Psoas muscle (tissue), 7 donors: ENCODE measurements at regions not wholly inside any gene's neighbourhood (a gene's known extent, or its start where the extent isn't known, plus 50 kb on each side); places are given as distances from the start of the nearest gene placed in this dataset.

Source experiments
- ATAC-seq, 4 donors: fragments of 200-7000 bp; cut with Tn5 transposase; one replicate each; pipeline ENCODE4 v1.9.1; 2020; ENCODE audit warnings: moderate library complexity in 3 of 4, mild to moderate bottlenecking in 2 of 4
- DNase-seq, 2 donors: peaks; one replicate each; pipeline ENCODE4 v3.0.0-alpha.2; 2020
- H3K27ac ChIP-seq: fragments of 200-600 bp; one replicate; pipeline ENCODE4 v1.8.0; 2022
- H3K27me3 ChIP-seq, 3 donors: fragments of 200-600 bp in 1 of 3; one replicate each; pipeline versions ENCODE4 v1.6.1 to v1.8.0; 2013 to 2022; ENCODE audit warnings: low read length in 2 of 3, mild to moderate bottlenecking in 2 of 3, moderate library complexity in 1 of 3; ENCODE audit not compliant: insufficient read depth in 3 of 3
- H3K36me3 ChIP-seq, 2 donors: fragments of 200-600 bp in 1 of 2; one replicate each; pipeline versions ENCODE4 v1.6.1 to v1.8.0; 2013 to 2022; ENCODE audit warnings: low read depth in 1 of 2, mild to moderate bottlenecking in 1 of 2, moderate library complexity in 1 of 2; ENCODE audit not compliant: insufficient read depth in 1 of 2
- H3K4me1 ChIP-seq: fragments of 200-600 bp; one replicate; pipeline ENCODE4 v1.8.0; 2022
- H3K4me3 ChIP-seq: fragments of 200-600 bp; one replicate; pipeline ENCODE4 v1.8.0; 2022; ENCODE audit warnings: mild to moderate bottlenecking
- H3K9me3 ChIP-seq: fragments of 200-600 bp; one replicate; pipeline ENCODE4 v1.8.0; 2022
- WGBS, 3 donors: extraction: QIAGEN DNeasy Blood & Tissue Kit; methylation state at CpG; one replicate each; pipeline versions ENCODE4 v1.1.6 to v1.1.7; 2013; 5-methylcytosine and 5-hydroxymethylcytosine counted together
- intact Hi-C, 2 donors: fragments of 100-400 bp; cut with DNase I; formaldehyde crosslinking; loops; one replicate each; pipeline versions ENCODE4 v1.11.0 to v1.14.2; 2022
- TF ChIP-seq, protein P1 (sequence below): fragments of 200-600 bp; IDR thresholded peaks from one replicate; pipeline ENCODE4 v1.8.0; 2022; ENCODE audit warnings: antibody characterized with exemption
- donor health status: healthy with polysubstance abuse.
- donor health status: DM: no; HTN: no; CAD: no; lungs with moderate emphysema.
- donor health status: Bipolar disorder and iron deficiency.
- donor health status: healthy.
- donor health status: DM: yes; HTN: yes; CAD: no.
- donor health status: DM: no; HTN: no; CAD: no.
- donor health status: DM: yes; HTN: yes; CAD: no.

DNA sequence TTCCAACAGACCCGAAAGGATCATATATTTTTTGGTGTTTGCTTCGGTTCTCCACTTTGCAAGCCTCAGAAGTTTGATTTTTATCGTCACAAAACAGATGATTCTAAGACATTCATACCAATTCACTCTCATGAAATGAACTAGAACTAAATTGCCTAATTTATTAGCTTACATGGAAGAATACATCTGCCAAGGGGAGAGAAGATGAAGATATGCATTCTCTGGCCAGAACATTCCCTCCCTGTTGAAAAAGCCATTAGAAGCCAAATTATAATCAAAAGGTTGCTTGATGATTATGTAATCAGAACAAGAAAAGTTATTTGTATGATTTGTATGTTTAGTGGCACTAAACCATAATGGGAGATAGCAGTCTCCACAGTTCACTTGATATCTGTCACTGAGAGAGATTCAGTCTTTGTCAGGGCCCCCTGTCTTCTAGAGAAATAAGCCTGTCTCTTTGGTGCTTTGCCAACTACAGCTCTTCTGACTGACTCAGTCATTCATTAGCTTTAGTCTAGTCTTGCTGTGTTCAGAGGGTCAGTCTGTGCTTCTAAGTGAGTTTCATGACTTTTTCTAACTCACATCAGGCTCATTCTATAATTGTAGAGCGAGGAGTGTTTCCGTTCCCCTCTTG lies 95.3 kb upstream of the GNAI1 start:
- no peaks in the 10 kb centered on the region for H3K27me3 ChIP-seq

DNA sequence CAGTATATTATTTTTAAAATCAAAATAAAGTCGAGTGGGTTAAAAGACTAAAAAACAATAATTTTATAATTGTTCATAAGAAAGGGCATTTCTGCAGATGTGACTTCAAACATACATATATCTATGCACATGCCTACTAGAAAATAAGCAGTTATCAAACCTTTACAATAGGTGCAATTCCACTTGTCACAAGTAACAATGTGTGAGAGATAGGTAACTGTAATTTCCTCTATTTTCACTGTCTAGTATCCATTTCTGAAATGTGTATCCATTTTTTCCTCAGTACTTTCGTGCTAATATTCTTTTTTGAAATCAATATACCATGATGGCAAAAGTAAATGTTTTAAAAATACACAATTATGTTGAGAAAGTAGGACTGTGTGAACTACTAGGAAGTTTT lies 96.9 kb upstream of the GNAI1 start:
- H3K9me3 ChIP-seq: no peaks in the 10 kb centered on the region
- no peak for DNase-seq
- TF ChIP-seq, protein P1, sequence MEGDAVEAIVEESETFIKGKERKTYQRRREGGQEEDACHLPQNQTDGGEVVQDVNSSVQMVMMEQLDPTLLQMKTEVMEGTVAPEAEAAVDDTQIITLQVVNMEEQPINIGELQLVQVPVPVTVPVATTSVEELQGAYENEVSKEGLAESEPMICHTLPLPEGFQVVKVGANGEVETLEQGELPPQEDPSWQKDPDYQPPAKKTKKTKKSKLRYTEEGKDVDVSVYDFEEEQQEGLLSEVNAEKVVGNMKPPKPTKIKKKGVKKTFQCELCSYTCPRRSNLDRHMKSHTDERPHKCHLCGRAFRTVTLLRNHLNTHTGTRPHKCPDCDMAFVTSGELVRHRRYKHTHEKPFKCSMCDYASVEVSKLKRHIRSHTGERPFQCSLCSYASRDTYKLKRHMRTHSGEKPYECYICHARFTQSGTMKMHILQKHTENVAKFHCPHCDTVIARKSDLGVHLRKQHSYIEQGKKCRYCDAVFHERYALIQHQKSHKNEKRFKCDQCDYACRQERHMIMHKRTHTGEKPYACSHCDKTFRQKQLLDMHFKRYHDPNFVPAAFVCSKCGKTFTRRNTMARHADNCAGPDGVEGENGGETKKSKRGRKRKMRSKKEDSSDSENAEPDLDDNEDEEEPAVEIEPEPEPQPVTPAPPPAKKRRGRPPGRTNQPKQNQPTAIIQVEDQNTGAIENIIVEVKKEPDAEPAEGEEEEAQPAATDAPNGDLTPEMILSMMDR: no peak
- no peaks in the 10 kb centered on the region for H3K36me3 ChIP-seq
- H3K27ac ChIP-seq: no peak overlapping the region
- H3K4me3 ChIP-seq: no peak overlapping the region
- intact Hi-C loops: no loop called here
- H3K27me3 ChIP-seq: no peaks in the 10 kb centered on the region
- ATAC-seq: no peak
- whole genome bisulfite sequencing, 3 donors: 70 to 77% (median 74%) methylated on average over 2 of the region's 2 CpGs
- H3K4me1 ChIP-seq: no peaks in the 10 kb centered on the region

More for the DNA sequence above, 95.3 kb upstream of the GNAI1 start:
- H3K9me3 ChIP-seq: no peaks in the 10 kb centered on the region
- TF ChIP-seq, protein P1: no peak
- H3K27ac ChIP-seq: no peak overlapping the region
- 58 to 63% (median 58%) methylated on average over 5 of the region's 5 CpGs for WGBS, 3 donors
- ATAC-seq (no peak), DNase-seq (no peak)
- no peaks in the 10 kb centered on the region for H3K36me3 ChIP-seq
- H3K4me1 ChIP-seq: no peaks in the 10 kb centered on the region
- H3K4me3 ChIP-seq: no peak overlapping the region
- intact Hi-C loops: no loop called here

DNA sequence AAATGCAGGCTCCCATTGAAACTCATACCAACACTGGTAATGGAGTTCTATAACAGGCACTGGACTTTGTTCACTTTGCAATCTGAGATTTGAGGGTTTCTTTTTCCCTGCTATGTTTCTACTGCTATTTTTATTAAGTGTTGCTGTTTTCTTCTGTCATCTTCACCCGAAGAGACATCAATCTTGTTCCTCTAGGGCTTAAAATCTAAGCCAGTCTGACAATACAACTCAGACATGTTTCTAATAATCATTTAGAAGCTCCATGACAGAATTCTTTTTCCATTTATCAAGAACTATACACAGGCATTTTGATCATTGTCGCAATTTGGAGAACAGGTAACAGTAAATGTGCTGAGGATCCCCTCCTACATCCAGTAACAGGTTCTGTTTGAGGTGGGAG lies 98.5 kb upstream of the GNAI1 start:
- TF ChIP-seq, protein P1: no peak
- WGBS, 3 donors: 56 to 61% (median 58%) methylated on average over 2 of the region's 2 CpGs
- intact Hi-C loops: no loop called here

DNA sequence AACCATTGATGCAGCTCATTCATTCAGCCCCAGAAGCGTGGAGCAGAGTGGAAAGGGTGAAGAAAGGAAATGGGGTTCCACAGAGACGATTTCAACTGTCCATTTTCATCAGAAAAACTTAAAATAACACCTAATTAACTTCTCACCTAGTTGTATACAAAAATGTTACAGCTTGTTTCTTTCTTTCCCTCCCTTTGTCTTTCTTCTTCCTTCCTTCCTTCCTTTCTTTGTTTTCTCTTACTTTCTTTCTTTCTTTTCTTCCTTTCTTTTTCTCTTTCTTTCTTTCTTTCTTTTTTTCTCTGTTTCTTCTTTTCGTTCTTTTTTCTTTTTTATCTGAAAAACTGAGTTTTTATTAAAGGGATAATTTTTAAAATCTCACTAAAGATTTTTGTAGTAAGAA lies 105.9 kb upstream of the GNAI1 start:
- no peaks in the 10 kb centered on the region for H3K4me1 ChIP-seq
- intact Hi-C loops: no loop called here
- TF ChIP-seq, protein P1: no peak
- no peak overlapping the region for H3K4me3 ChIP-seq
- no peaks in the 10 kb centered on the region for H3K36me3 ChIP-seq
- H3K27ac ChIP-seq: no peak overlapping the region
- WGBS, 3 donors: 56 to 65% (median 58%) methylated on average over 3 of the region's 3 CpGs
- DNase-seq (no peak), ATAC-seq (no peak)
- no peaks in the 10 kb centered on the region for H3K27me3 ChIP-seq
- H3K9me3 ChIP-seq: no peaks in the 10 kb centered on the region

More for the DNA sequence above, 98.5 kb upstream of the GNAI1 start:
- Histone ChIP-seq H3K36me3 (no peaks in the 10 kb centered on the region), H3K9me3 (no peaks in the 10 kb centered on the region), H3K27me3 (no peaks in the 10 kb centered on the region), H3K4me3 (no peak overlapping the region), H3K27ac (no peak overlapping the region), H3K4me1 (no peaks in the 10 kb centered on the region)
- no peak for DNase-seq
- no peak for ATAC-seq

DNA sequence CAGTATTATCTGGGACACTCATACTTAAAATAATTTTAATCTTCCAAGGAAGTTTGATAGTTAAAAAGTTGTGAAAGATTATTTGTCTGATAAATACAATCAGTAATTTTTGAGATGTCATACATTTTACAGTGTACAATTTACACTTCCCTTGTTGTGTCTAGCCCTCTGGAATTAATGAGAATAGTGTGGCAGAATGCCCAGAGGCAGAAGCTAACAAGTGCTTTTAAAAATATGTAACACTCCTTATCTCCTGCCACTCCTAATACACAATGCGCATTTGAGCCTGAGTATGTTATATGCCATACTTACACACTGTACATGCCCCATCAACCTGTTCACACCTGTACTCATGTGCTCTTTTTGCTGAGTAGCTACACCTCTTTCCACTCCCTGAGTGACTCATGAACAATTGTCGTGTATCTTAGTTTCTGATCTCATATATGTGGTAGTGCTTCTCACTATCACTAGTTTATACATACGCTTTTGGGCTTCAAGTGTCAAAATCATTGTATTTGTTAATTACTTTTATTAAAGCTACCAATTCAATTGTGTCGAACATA lies 106.9 kb upstream of the GNAI1 start:
- no peaks in the 10 kb centered on the region for H3K36me3 ChIP-seq
- no peak for ATAC-seq
- no peaks in the 10 kb centered on the region for H3K27me3 ChIP-seq
- no peak overlapping the region for H3K4me3 ChIP-seq
- no peaks in the 10 kb centered on the region for H3K4me1 ChIP-seq
- no peak for DNase-seq
- 83 to 94% (median 86%) methylated on average over 4 of the region's 4 CpGs for WGBS, 3 donors
- no peak overlapping the region for H3K27ac ChIP-seq
- H3K9me3 ChIP-seq: no peaks in the 10 kb centered on the region
- TF ChIP-seq, protein P1: no peak
- intact Hi-C loops: no loop called here
